Subcutaneous abdominal adipose tissue (tissue), 5 donors: ENCODE measurements at regions not wholly inside any gene's neighbourhood (a gene's known extent, or its start where the extent isn't known, plus 50 kb on each side); places are given as distances from the start of the nearest gene placed in this dataset.
"Not testable (repeated sequence)": the region's sequence is repeated elsewhere in the genome, so short reads cannot be mapped to it uniquely, and the experiment has no call there.

ENCODE experiments used
- H3K27ac ChIP-seq: one replicate; pipeline ENCODE4 v1.7.0; 2013; ENCODE audit warnings: low read depth, mild to moderate bottlenecking, inconsistent platforms, low read length, moderate library complexity
- H3K27me3 ChIP-seq, 5 donors: one replicate each; pipeline ENCODE4 v1.7.0; 2013; ENCODE audit warnings: low read length in 5 of 5, inconsistent platforms in 1 of 5; ENCODE audit not compliant: control insufficient read depth in 5 of 5, insufficient read depth in 4 of 5
- H3K36me3 ChIP-seq, 5 donors: one replicate each; pipeline ENCODE4 v1.7.0; 2013; ENCODE audit warnings: low read length in 5 of 5; ENCODE audit not compliant: control insufficient read depth in 5 of 5, insufficient read depth in 5 of 5
- H3K4me1 ChIP-seq, 5 donors: one replicate each; pipeline ENCODE4 v1.7.0; 2013; ENCODE audit warnings: low read length in 5 of 5, mild to moderate bottlenecking in 3 of 5, moderate library complexity in 1 of 5; ENCODE audit not compliant: control insufficient read depth in 5 of 5, insufficient read depth in 5 of 5
- H3K4me3 ChIP-seq, 5 donors: one replicate each; pipeline ENCODE4 v1.7.0; 2013; ENCODE audit warnings: low read length in 5 of 5, low read depth in 1 of 5
- H3K9ac ChIP-seq, 5 donors: one replicate each; pipeline ENCODE4 v1.7.0; 2013; ENCODE audit warnings: low read length in 5 of 5, mild to moderate bottlenecking in 4 of 5, moderate library complexity in 3 of 5
- H3K9me3 ChIP-seq, 5 donors: one replicate each; pipeline ENCODE4 v1.7.0; 2013; ENCODE audit warnings: low read length in 5 of 5; ENCODE audit not compliant: control insufficient read depth in 5 of 5
- donor health status: healthy.
- donor health status: healthy.
- donor health status: healthy.
- donor health status: healthy.
- donor health status: healthy.

GRCh38 chr3:195669310-195669709 lies 51.5 kb upstream of the MUC20 start:
- peaks cover 7 to 54% (median 39%) of the 10 kb centered on the region in 5 donors for H3K36me3 ChIP-seq
- H3K27ac ChIP-seq, H3K9me3 ChIP-seq, H3K4me3 ChIP-seq, H3K4me1 ChIP-seq, H3K27me3 ChIP-seq, H3K9ac ChIP-seq: not testable (repeated sequence)

GRCh38 chr3:195668131-195668766 lies 52.5 kb upstream of the MUC20 start:
- peaks cover 4 to 52% (median 34%) of the 10 kb centered on the region in 5 donors for H3K36me3 ChIP-seq
- H3K27me3 ChIP-seq, H3K27ac ChIP-seq, H3K9me3 ChIP-seq, H3K9ac ChIP-seq, H3K4me1 ChIP-seq, H3K4me3 ChIP-seq: not testable (repeated sequence)

GRCh38 chr3:195665311-195665710 lies 55.5 kb upstream of the MUC20 start:
- not testable (repeated sequence) for H3K4me1 ChIP-seq, H3K27ac ChIP-seq, H3K9me3 ChIP-seq, H3K27me3 ChIP-seq, H3K9ac ChIP-seq, H3K4me3 ChIP-seq
- H3K36me3 ChIP-seq: peaks cover 0 to 37% (median 23%) of the 10 kb centered on the region in 5 donors

GRCh38 chr3:195664131-195664530 lies 56.6 kb upstream of the MUC20 start:
- H3K27me3 ChIP-seq, H3K9me3 ChIP-seq, H3K4me1 ChIP-seq, H3K4me3 ChIP-seq, H3K27ac ChIP-seq, H3K9ac ChIP-seq: not testable (repeated sequence)
- H3K36me3 ChIP-seq: peaks cover 0 to 29% (median 21%) of the 10 kb centered on the region in 5 donors

GRCh38 chr3:195659136-195659533 lies 61.6 kb upstream of the MUC20 start:
- H3K9me3 ChIP-seq, H3K27ac ChIP-seq, H3K9ac ChIP-seq, H3K36me3 ChIP-seq, H3K27me3 ChIP-seq, H3K4me1 ChIP-seq: not testable (repeated sequence)
- peak overlapping the region in 1 of 5 donors; percentile 29 for H3K4me3 ChIP-seq

- H3K36me3 ChIP-seq, H3K9me3 ChIP-seq, H3K27me3 ChIP-seq, H3K4me1 ChIP-seq: not testable (repeated sequence)
- Histone ChIP-seq H3K9ac (peak overlapping the region in 1 of 5 donors; percentile 70), H3K27ac (peak overlapping the region; percentile 30), H3K4me3 (peak overlapping the region in 4 of 5 donors; percentile 27 to 67 (median 45))
Measured at GRCh38 chr3:195658381-195659135, 62.2 kb upstream of the MUC20 start.

- H3K4me1 ChIP-seq, H3K36me3 ChIP-seq, H3K9me3 ChIP-seq, H3K27me3 ChIP-seq: not testable (repeated sequence)
- peak overlapping the region in 3 of 5 donors; percentile 70 to 78 (median 70) for H3K9ac ChIP-seq
- H3K27ac ChIP-seq: peak overlapping the region; percentile 67
- H3K4me3 ChIP-seq: peak overlapping the region; percentile 61 to 73 (median 69)
Measured at GRCh38 chr3:195657475-195658372, 63.1 kb upstream of the MUC20 start.

GRCh38 chr3:195656091-195656490 lies 64.7 kb upstream of the MUC20 start:
- H3K27ac ChIP-seq, H3K9me3 ChIP-seq, H3K4me3 ChIP-seq, H3K4me1 ChIP-seq, H3K36me3 ChIP-seq, H3K9ac ChIP-seq, H3K27me3 ChIP-seq: not testable (repeated sequence)

- not testable (repeated sequence) for H3K27ac ChIP-seq, H3K9me3 ChIP-seq, H3K27me3 ChIP-seq, H3K36me3 ChIP-seq, H3K4me3 ChIP-seq, H3K9ac ChIP-seq, H3K4me1 ChIP-seq
Measured at GRCh38 chr3:195654746-195655145, 66.0 kb upstream of the MUC20 start.

- not testable (repeated sequence) for H3K4me3 ChIP-seq, H3K9ac ChIP-seq, H3K36me3 ChIP-seq, H3K27ac ChIP-seq, H3K4me1 ChIP-seq, H3K27me3 ChIP-seq, H3K9me3 ChIP-seq
Measured at GRCh38 chr3:195654138-195654537, 66.6 kb upstream of the MUC20 start.
